LNCAP (cell line): ENCODE measurements at regions not wholly inside any gene's neighbourhood (a gene's known extent, or its start where the extent isn't known, plus 50 kb on each side); places are given as distances from the start of the nearest gene placed in this dataset.

Experiments
- CTCF ChIP-seq: fragments of 450-650 bp; IDR thresholded peaks from 2 replicates; pipeline ENCODE4 v1.5.1; 2017; ENCODE audit warnings: mild to moderate bottlenecking

GRCh38 chr10:69721690-69722310 is 79.9 kb upstream of the COL13A1 start:
- no peak for TF ChIP-seq CTCF

GRCh38 chr10:69723653-69724052 is 78.1 kb upstream of the COL13A1 start:
- no peak for TF ChIP-seq CTCF

- no peak for TF ChIP-seq CTCF
Observed at GRCh38 chr10:69726850-69727249, 74.9 kb upstream of the COL13A1 start.

GRCh38 chr10:69728335-69728870 is 73.3 kb upstream of the COL13A1 start:
- TF ChIP-seq CTCF: no peak

GRCh38 chr10:69729326-69730048 is 72.2 kb upstream of the COL13A1 start:
- no peak for TF ChIP-seq CTCF

- no peak for TF ChIP-seq CTCF
Observed at GRCh38 chr10:69730251-69731156, 71.2 kb upstream of the COL13A1 start.

- TF ChIP-seq CTCF: no peak
Observed at GRCh38 chr10:69731184-69731583, 70.5 kb upstream of the COL13A1 start.
